NCI-H1105 treated with DMSO at 0.1 percent for 48 hours (cell line): ENCODE measurements at regions not wholly inside any gene's neighbourhood (a gene's known extent, or its start where the extent isn't known, plus 50 kb on each side); places are given as distances from the start of the nearest gene placed in this dataset.

Source experiments
- DNase-seq: peaks from one replicate; lab custom pipeline; 2025; lab: John Stamatoyannopoulos, UW

- DNase-seq, result no peak
Observed at GRCh38 chr14:61941421-61942150, 179.4 kb downstream of the SNAPC1 start.

- no peak for DNase-seq
Observed at GRCh38 chr14:61948376-61948775, 186.2 kb downstream of the SNAPC1 start.

GRCh38 chr14:61950340-61950739 lies 188.1 kb downstream of the SNAPC1 start:
- DNase-seq, result no peak

- no peak for DNase-seq
Observed at GRCh38 chr14:61953602-61954001, 191.4 kb downstream of the SNAPC1 start.

GRCh38 chr14:61954306-61954705 lies 192.1 kb downstream of the SNAPC1 start:
- no peak for DNase-seq

GRCh38 chr14:61956517-61956916 lies 194.3 kb downstream of the SNAPC1 start:
- no peak for DNase-seq

- no peak for DNase-seq
Observed at GRCh38 chr14:61959348-61959747, 197.1 kb downstream of the SNAPC1 start.

- no peak for DNase-seq
Observed at GRCh38 chr14:61961369-61961768, 199.1 kb downstream of the SNAPC1 start.

GRCh38 chr14:61963926-61964325 lies 201.7 kb downstream of the SNAPC1 start:
- DNase-seq, result no peak

GRCh38 chr14:61965030-61965745 lies 203.0 kb downstream of the SNAPC1 start:
- DNase-seq, result no peak

- no peak for DNase-seq
Observed at GRCh38 chr14:61968207-61968606, 206.0 kb downstream of the SNAPC1 start.

GRCh38 chr14:61972711-61973110 lies 210.5 kb downstream of the SNAPC1 start:
- peak; percentile 6 for DNase-seq

GRCh38 chr14:61973981-61974380 lies 211.8 kb downstream of the SNAPC1 start:
- DNase-seq, result no peak

GRCh38 chr14:61977217-61977616 lies 215.0 kb downstream of the SNAPC1 start:
- no peak for DNase-seq

- no peak for DNase-seq
Observed at GRCh38 chr14:61988240-61988639, 226.0 kb downstream of the SNAPC1 start.

- DNase-seq, result no peak
Observed at GRCh38 chr14:61992139-61992538, 229.9 kb downstream of the SNAPC1 start.

GRCh38 chr14:61992926-61993325 lies 230.7 kb downstream of the SNAPC1 start:
- DNase-seq, result no peak

- DNase-seq, result no peak
Observed at GRCh38 chr14:61994589-61994988, 232.4 kb downstream of the SNAPC1 start.

GRCh38 chr14:61996753-61997152 lies 234.5 kb downstream of the SNAPC1 start:
- no peak for DNase-seq

- no peak for DNase-seq
Observed at GRCh38 chr14:61997161-61997560, 234.9 kb downstream of the SNAPC1 start.

GRCh38 chr14:62001963-62002362 lies 239.7 kb downstream of the SNAPC1 start:
- no peak for DNase-seq

GRCh38 chr14:62002642-62003041 lies 240.4 kb downstream of the SNAPC1 start:
- no peak for DNase-seq

GRCh38 chr14:62003701-62004100 lies 241.5 kb downstream of the SNAPC1 start:
- no peak for DNase-seq
